K562 (cell line): ENCODE measurements at regions not wholly inside any gene's neighbourhood (a gene's known extent, or its start where the extent isn't known, plus 50 kb on each side); places are given as distances from the start of the nearest gene placed in this dataset.

Experiments
- CCNT2 ChIP-seq: IDR thresholded peaks from 2 replicates; pipeline ENCODE4 v1.6.1; 2011; ENCODE audit warnings: borderline replicate concordance, low read depth, mild to moderate bottlenecking, moderate library complexity, mixed read lengths, low read length; ENCODE audit not compliant: insufficient read length; ENCODE audit errors: extremely low read depth
- EZH2 ChIP-seq: IDR thresholded peaks from 2 replicates; pipeline ENCODE4 v1.6.1; 2012; ENCODE audit warnings: low read depth, mild to moderate bottlenecking, inconsistent platforms, low read length, borderline replicate concordance
- FOXK1 ChIP-seq: sonication (generic); formaldehyde crosslinking; IDR thresholded peaks from 2 replicates; pipeline ENCODE4 v1.8.0; 2022; ENCODE audit warnings: missing genetic modification reagents, mild to moderate bottlenecking, borderline replicate concordance
- HDGF ChIP-seq: fragments of 450-650 bp; IDR thresholded peaks from 2 replicates; pipeline ENCODE4 v1.6.1; 2016
- MAX ChIP-seq: sonication (generic); formaldehyde crosslinking; IDR thresholded peaks from 2 replicates; pipeline ENCODE4 v1.9.0; 2022; ENCODE audit warnings: mild to moderate bottlenecking, missing genetic modification reagents
- SMAD4 ChIP-seq: fragments of 250-450 bp; sonication (Bioruptor Pico); conservative IDR thresholded peaks from 2 replicates; pipeline ENCODE4 v1.8.0; 2021; ENCODE audit warnings: inconsistent platforms, mild to moderate bottlenecking, moderate library complexity
- ZNF217 ChIP-seq: sonication (generic); formaldehyde crosslinking; IDR thresholded peaks from 2 replicates; pipeline ENCODE4 v1.8.0; 2022; ENCODE audit warnings: mild to moderate bottlenecking, missing genetic modification reagents
- ZNF830 ChIP-seq: fragments of 250-450 bp; sonication (Bioruptor Pico); IDR thresholded peaks from 2 replicates; pipeline ENCODE4 v1.5.0; 2021; ENCODE audit warnings: mild to moderate bottlenecking

- TF ChIP-seq CCNT2, result no peak
- no peak for TF ChIP-seq EZH2
- TF ChIP-seq MAX (CRISPR knock-in tag), result no peak
- no peak for TF ChIP-seq ZNF217
- TF ChIP-seq FOXK1 (CRISPR knock-in tag), result no peak
- TF ChIP-seq HDGF, result no peak
- TF ChIP-seq ZNF830 (CRISPR knock-in tag), result no peak
- no peak for TF ChIP-seq SMAD4
These were observed 135.3 kb upstream of the SH3BP4 start for GRCh38 chr2:234816491-234816890.
